Ectodermal cell (in vitro differentiated cells): ENCODE measurements at regions not wholly inside any gene's neighbourhood (a gene's known extent, or its start where the extent isn't known, plus 50 kb on each side); places are given as distances from the start of the nearest gene placed in this dataset.

ENCODE experiments used
- H3K27ac ChIP-seq: 2 replicates; pipeline ENCODE4 v1.7.0; 2013; ENCODE audit warnings: mild to moderate bottlenecking, low read depth, low read length; ENCODE audit not compliant: insufficient read depth, poor library complexity, severe bottlenecking
- H3K27me3 ChIP-seq: 2 replicates; pipeline ENCODE4 v1.7.0; 2013; ENCODE audit warnings: mild to moderate bottlenecking, low read length; ENCODE audit not compliant: insufficient read depth, control insufficient read depth, poor library complexity, severe bottlenecking
- H3K36me3 ChIP-seq: one replicate; pipeline ENCODE4 v1.7.0; 2013; ENCODE audit warnings: low read length; ENCODE audit not compliant: control insufficient read depth, insufficient read depth
- H3K4me1 ChIP-seq: one replicate; pipeline ENCODE4 v1.7.0; 2013; ENCODE audit warnings: low read length; ENCODE audit not compliant: control insufficient read depth, insufficient read depth
- H3K4me3 ChIP-seq: 2 replicates; pipeline ENCODE4 v1.7.0; 2013; ENCODE audit warnings: low read depth, low read length, control low read depth; ENCODE audit not compliant: insufficient read depth
- H3K9me3 ChIP-seq: 2 replicates; pipeline ENCODE4 v1.7.0; 2013; ENCODE audit warnings: mild to moderate bottlenecking, low read length, moderate library complexity; ENCODE audit not compliant: control insufficient read depth
- WGBS, 2 experiments: methylation state at CpG; one replicate each; pipeline ENCODE4 v1.1.7; 2013; ENCODE audit warnings: missing lambda C conversion rate in 2 of 2; 5-methylcytosine and 5-hydroxymethylcytosine counted together

DNA sequence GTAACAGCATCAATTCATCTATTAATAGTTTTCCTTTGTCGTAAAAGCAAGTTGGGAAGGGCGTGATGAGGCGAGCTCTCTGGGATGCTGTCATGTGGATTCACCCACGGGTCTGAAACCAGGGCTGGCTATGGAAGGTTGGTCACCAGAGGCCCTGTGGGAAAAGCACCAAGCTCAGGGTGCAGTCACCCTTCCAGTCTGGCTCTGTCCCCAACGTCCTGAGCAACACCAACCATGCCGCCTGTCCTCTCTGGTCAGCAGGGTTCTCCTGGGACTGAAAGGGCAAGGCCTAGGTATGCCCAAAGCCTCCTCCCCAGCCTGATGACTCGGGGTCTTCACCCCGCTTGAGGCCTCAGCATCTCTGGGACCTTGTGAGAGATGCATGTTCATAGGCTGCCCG is 97.2 kb upstream of the MSX1 start:
- Histone ChIP-seq H3K4me3 (peak overlapping the region; percentile 11), H3K36me3 (no peaks in the 10 kb centered on the region), H3K27ac (peak overlapping the region; percentile 74), H3K4me1 (peaks cover 60% of the 10 kb centered on the region), H3K9me3 (no peaks in the 10 kb centered on the region), H3K27me3 (peaks cover 11% of the 10 kb centered on the region)
- WGBS, 2 experiments: 78 to 82% methylated on average over 9 of the region's 9 CpGs

DNA sequence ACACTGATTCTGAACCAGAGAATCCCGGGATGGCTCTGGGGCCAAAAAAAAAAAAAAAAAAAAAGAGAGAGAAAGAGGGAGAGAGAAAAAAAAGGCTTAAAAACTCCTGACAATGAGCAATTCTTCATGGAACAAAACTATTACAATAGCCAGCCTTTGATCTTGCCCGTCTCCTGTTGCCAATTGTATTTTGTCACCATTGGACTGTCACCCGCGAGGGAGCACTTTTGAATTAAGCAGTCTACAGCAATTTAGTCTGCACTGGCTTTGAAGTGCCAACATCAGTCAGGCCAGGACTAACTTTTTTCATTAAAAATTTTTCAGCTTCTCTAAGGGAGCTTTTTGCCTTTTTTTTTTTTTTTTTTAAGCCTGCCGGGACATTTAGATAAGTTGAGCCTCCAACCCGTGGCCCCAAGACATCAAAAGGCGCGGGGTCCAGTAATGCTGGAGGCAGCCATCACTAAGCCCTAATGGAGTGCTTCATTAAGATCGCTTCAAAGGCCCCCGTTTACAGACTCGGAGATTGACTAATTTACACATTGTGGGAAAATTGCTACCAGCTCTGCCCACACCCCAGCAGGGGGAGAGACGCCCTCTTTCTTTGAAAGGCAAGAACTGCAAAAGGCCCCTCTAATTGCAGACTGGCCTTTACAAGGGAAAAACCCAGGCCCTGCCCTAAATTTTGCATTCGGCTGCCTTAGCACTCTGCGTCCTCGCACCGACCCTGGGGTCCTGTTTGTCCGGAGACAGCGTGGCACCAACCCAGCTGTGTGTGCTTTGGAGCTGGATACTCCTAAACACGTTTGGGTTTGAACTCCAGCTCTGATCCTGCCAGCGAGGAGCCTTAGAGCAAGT is 98.1 kb upstream of the MSX1 start:
- Histone ChIP-seq H3K36me3 (no peaks in the 10 kb centered on the region), H3K27me3 (peaks cover 11% of the 10 kb centered on the region), H3K4me3 (peak overlapping the region; percentile 18), H3K27ac (peak overlapping the region; percentile 74), H3K9me3 (no peaks in the 10 kb centered on the region), H3K4me1 (peaks cover 70% of the 10 kb centered on the region)
- WGBS, 2 experiments: 7 to 9% methylated on average over 20 of the region's 20 CpGs

DNA sequence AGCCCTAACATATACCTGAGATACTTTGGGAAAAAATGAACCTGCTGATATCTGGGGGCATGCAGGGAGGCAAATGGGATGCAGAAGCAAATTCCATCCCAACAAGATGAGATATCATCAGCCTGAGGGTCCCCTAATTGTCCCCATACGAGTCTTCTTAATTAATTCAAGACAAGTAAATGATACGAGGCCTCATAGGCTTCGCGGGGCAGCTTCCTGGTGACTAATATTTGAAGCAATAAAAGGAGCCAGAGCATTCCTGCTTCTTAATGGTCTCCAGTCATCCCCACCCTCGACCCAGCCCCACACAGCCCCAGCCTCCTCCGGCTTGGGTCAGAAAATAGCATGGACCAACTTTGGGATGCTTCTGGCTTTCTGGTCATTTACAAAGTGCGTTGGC is 99.6 kb upstream of the MSX1 start:
- WGBS, 2 experiments: 89 to 94% methylated on average over 7 of the region's 7 CpGs
- H3K9me3 ChIP-seq: no peaks in the 10 kb centered on the region
- no peaks in the 10 kb centered on the region for H3K36me3 ChIP-seq
- peaks cover 84% of the 10 kb centered on the region for H3K4me1 ChIP-seq
- H3K27ac ChIP-seq: no peak overlapping the region
- peaks cover 11% of the 10 kb centered on the region for H3K27me3 ChIP-seq
- H3K4me3 ChIP-seq: no peak overlapping the region

DNA sequence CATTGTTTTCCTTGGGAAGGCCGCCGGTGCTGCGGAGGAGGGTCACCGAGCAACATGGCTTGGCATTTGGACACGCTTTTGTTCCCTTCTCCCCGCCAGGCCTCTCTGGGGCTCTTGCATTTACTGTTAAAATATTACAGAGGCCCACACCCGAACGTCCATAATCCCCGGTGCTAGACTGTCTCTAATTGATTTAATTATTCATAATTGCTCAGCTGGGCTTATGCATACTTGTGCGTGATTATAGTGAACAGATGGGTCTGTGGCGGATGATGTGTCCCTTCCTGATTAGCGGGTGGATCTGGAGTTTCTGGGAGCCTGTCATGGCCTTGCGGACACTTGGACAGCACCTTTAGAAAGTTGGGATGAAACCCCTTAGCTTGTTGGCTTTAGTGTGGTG is 100.2 kb upstream of the MSX1 start:
- H3K27me3 ChIP-seq: peaks cover 8% of the 10 kb centered on the region
- no peaks in the 10 kb centered on the region for H3K36me3 ChIP-seq
- no peaks in the 10 kb centered on the region for H3K9me3 ChIP-seq
- H3K27ac ChIP-seq: no peak overlapping the region
- 85 to 89% methylated on average over 13 of the region's 13 CpGs for WGBS, 2 experiments
- H3K4me3 ChIP-seq: no peak overlapping the region
- H3K4me1 ChIP-seq: peaks cover 86% of the 10 kb centered on the region

DNA sequence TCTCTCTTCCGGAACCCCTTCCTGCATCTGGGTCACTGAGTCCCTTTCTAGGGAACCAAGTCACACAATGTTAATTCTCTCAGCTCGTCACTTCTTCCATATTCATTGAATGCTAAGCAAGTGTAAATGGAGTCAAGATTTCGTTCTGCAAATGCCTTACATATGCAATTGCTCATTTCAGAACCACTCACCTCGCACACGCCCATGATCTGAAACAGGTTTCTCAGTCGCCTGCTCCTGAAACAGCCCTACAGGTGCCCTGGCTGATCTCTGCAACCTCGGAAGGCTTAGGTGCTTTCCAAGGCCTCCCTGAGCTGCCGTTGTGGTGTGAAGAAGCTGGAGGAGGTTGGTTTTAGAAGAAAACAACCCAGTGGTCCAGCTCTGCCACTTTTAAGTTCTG is 100.8 kb upstream of the MSX1 start:
- Histone ChIP-seq H3K27ac (no peak overlapping the region), H3K36me3 (no peaks in the 10 kb centered on the region), H3K4me3 (no peak overlapping the region), H3K9me3 (no peaks in the 10 kb centered on the region), H3K4me1 (peaks cover 84% of the 10 kb centered on the region), H3K27me3 (peaks cover 5% of the 10 kb centered on the region)
- WGBS, 2 experiments: 84 to 86% methylated on average over 8 of the region's 8 CpGs

DNA sequence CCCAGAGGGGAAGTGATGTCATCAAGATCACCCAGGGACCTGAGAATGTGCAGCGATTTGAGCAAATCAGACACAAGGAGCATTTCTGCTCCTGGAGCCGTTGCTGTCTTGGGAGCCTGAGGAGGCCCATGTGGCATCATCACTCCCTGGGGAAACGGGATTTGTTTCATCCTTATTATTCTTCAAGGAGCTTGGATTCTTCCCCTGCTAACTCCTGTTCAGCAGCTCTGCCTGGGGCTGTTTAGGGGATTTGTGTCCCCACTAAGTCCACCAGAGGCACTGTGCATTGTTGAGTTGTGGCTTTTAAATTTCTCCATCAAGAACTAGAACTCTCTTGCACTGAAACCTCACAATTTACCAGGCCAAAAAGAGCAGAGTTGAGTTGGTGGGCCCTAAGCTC is 104.2 kb upstream of the MSX1 start:
- WGBS, 2 experiments: 70 to 72% methylated on average over 3 of the region's 3 CpGs
- no peaks in the 10 kb centered on the region for H3K36me3 ChIP-seq
- H3K9me3 ChIP-seq: no peaks in the 10 kb centered on the region
- peaks cover 58% of the 10 kb centered on the region for H3K4me1 ChIP-seq
- no peak overlapping the region for H3K4me3 ChIP-seq
- H3K27me3 ChIP-seq: peaks cover 5% of the 10 kb centered on the region
- H3K27ac ChIP-seq: no peak overlapping the region

DNA sequence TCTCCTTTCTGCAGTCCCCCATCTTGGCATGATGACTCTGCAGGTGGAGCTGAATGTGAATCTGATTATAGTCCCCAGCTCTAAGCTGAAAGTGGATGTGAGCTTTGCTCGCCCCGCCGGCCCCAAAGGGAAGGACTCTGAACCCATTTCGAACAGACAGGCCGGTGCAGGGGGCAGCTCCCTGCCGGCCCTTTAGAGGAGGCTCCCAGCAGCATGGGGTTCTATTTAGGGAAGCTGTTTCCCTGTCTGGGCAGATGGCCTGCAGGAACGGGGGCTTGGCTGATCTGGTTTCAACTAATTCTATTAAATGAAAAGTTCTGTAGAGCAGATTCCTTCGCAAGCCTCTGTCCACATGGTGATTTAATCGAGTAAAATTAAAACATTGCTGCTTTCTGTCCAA is 104.8 kb upstream of the MSX1 start:
- 53 to 55% methylated on average over 9 of the region's 9 CpGs for WGBS, 2 experiments

DNA sequence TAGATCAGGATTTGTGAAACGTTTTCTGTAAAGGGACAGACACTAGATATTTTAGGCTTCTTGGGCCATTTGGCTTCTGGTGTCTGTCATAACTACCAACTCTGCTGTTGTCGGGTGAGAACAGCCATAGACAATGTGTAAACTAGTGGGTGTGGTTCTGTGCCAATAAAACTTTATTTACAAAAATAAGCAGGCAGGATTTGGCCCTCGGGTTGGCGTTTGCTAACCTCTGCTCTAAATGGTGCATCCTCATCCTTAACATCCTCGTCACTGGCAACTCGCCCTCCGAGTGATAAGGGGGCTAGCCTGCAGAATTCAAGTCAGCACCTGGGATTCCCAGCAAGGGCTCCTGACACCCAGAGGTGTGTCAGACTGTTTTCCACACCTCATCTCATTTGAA is 105.8 kb upstream of the MSX1 start:
- no peaks in the 10 kb centered on the region for H3K36me3 ChIP-seq

More for the DNA sequence above, 104.8 kb upstream of the MSX1 start:
- H3K27me3 ChIP-seq: peaks cover 5% of the 10 kb centered on the region
- H3K9me3 ChIP-seq: no peaks in the 10 kb centered on the region
- H3K4me1 ChIP-seq: peaks cover 52% of the 10 kb centered on the region
- H3K4me3 ChIP-seq: no peak overlapping the region
- no peaks in the 10 kb centered on the region for H3K36me3 ChIP-seq
- H3K27ac ChIP-seq: peak overlapping the region; percentile 6

DNA sequence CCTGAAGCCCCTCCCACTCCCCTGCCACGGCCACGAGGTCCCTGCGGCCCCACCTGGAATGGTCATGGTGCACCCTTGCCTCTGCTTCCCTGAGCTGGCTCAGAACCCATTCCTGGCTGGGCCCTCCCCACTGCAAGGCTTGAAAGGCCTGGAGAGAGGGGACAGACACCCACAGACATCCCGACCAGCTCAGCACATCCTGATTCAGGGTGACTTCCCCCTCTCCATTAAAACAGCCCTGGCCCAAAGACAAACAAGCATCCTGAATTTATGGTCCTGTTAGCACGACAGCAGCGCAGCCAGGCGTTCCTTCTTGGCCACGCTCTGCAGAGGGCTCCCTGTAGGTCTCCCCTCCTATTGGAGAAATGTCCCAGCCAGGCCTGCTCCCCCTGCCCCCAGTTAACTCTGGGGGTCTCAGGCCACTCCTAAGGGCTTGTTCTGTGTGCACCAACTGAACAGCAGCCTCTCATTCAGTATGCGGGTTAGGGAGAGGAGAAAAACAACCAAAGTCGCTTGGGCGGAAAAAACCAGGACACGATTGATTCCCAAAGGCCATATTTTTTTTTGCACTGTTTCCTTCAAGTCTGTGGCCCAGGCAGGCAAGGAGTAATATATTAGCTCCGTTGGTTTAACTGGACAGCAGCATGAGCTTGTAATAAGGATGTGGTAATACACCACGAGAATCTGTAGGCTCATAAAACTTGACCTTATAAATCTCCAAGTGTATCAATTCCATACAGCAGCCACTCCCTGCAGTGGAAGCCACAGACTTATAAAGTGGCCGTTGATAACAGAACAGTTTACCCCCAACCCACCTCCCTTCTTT is 106.7 kb upstream of the MSX1 start:
- Histone ChIP-seq H3K27ac (no peak overlapping the region), H3K9me3 (no peaks in the 10 kb centered on the region), H3K4me3 (no peak overlapping the region), H3K4me1 (peaks cover 33% of the 10 kb centered on the region), H3K27me3 (peaks cover 1% of the 10 kb centered on the region), H3K36me3 (no peaks in the 10 kb centered on the region)
- 85 to 86% methylated on average over 15 of the region's 15 CpGs for WGBS, 2 experiments

More for the DNA sequence above, 105.8 kb upstream of the MSX1 start:
- peaks cover 5% of the 10 kb centered on the region for H3K27me3 ChIP-seq
- H3K27ac ChIP-seq: no peak overlapping the region
- no peaks in the 10 kb centered on the region for H3K9me3 ChIP-seq
- H3K4me1 ChIP-seq: peaks cover 42% of the 10 kb centered on the region
- no peak overlapping the region for H3K4me3 ChIP-seq
- 93 to 97% methylated on average over 7 of the region's 7 CpGs for WGBS, 2 experiments

DNA sequence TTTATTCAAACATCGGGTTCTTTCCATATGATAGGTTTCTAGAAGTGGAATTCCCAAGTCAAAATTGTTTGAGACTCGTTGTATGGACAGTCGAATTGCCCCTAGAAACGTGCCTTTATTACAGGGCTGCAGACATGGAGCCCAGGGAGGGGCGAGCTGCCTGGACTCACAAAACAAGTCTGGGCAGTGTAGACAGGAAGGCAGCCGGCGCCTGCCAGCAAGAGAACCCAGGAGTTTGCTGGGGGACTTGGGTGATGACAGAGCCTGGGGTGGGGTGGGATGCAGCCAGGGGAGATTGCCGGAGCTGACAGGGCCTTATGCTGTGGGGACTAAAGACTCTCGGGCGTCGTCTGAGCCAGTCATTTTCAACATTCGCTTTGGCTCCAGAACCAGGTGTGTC is 107.4 kb upstream of the MSX1 start:
- no peaks in the 10 kb centered on the region for H3K36me3 ChIP-seq
- no peaks in the 10 kb centered on the region for H3K9me3 ChIP-seq
- no peaks in the 10 kb centered on the region for H3K27me3 ChIP-seq
- no peak overlapping the region for H3K4me3 ChIP-seq
- H3K27ac ChIP-seq: no peak overlapping the region
- H3K4me1 ChIP-seq: peaks cover 29% of the 10 kb centered on the region
- WGBS, 2 experiments: 94 to 95% methylated on average over 12 of the region's 12 CpGs
